ENCODE measurements at regions not wholly inside any gene's neighbourhood (a gene's known extent, or its start where the extent isn't known, plus 50 kb on each side); places are given as distances from the start of the nearest gene placed in this dataset.

DNA sequence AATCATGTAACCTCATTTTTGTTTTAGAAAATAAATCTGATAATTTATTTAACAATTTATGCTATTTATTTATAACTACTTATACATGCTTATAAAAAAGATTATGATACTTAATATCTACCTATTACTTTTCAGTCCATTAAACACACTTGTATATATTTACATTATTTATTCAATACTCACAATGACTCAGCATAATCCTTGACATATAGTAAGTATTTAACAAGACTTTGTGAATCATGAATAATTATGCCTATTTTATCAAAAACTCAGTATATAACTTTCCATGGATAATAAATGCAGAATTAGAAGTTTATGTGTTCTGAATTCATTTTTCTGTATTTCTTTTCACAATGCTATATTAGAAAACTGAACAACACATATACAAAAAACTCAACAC lies 266.0 kb upstream of the STAC start:
- TF ChIP-seq, protein P1, sequence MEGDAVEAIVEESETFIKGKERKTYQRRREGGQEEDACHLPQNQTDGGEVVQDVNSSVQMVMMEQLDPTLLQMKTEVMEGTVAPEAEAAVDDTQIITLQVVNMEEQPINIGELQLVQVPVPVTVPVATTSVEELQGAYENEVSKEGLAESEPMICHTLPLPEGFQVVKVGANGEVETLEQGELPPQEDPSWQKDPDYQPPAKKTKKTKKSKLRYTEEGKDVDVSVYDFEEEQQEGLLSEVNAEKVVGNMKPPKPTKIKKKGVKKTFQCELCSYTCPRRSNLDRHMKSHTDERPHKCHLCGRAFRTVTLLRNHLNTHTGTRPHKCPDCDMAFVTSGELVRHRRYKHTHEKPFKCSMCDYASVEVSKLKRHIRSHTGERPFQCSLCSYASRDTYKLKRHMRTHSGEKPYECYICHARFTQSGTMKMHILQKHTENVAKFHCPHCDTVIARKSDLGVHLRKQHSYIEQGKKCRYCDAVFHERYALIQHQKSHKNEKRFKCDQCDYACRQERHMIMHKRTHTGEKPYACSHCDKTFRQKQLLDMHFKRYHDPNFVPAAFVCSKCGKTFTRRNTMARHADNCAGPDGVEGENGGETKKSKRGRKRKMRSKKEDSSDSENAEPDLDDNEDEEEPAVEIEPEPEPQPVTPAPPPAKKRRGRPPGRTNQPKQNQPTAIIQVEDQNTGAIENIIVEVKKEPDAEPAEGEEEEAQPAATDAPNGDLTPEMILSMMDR (IDR thresholded peaks at IDR 0.05; ENCODE audit: low read depth, low read length), result no peak
- no peak for TF ChIP-seq EZH2phosphoT487 (IDR thresholded peaks at IDR 0.05; ENCODE audit: low read depth)

All from OCI-LY3 (cell line).